MM.1S (cell line): ENCODE measurements at regions not wholly inside any gene's neighbourhood (a gene's known extent, or its start where the extent isn't known, plus 50 kb on each side); places are given as distances from the start of the nearest gene placed in this dataset.
"Not testable (repeated sequence)": the region's sequence is repeated elsewhere in the genome, so short reads cannot be mapped to it uniquely, and the experiment has no call there.

Experiments used
- DNase-seq: peaks from one replicate; pipeline ENCODE4 v3.0.0-alpha.2; 2015
- H2AFZ ChIP-seq: fragments of 300-600 bp; sonication (generic); 2 replicates; pipeline ENCODE4 v1.6.0; 2016; ENCODE audit warnings: antibody characterized with exemption, low read length
- H3F3A ChIP-seq: fragments of 300-600 bp; sonication (generic); 2 replicates; pipeline ENCODE4 v1.6.1; 2016; ENCODE audit warnings: mild to moderate bottlenecking, antibody characterized with exemption, low read length, moderate library complexity, mixed read lengths; ENCODE audit not compliant: insufficient read depth
- H3K27ac ChIP-seq: fragments of 300-600 bp; sonication (generic); 2 replicates; pipeline ENCODE4 v1.5.1; 2016; ENCODE audit warnings: mild to moderate bottlenecking, low read length
- H3K27me3 ChIP-seq: fragments of 300-600 bp; sonication (generic); replicated peaks from 2 replicates; pipeline ENCODE4 v1.6.0; 2016; ENCODE audit warnings: low read length; ENCODE audit not compliant: insufficient read depth
- H3K36me3 ChIP-seq: fragments of 300-600 bp; sonication (generic); replicated peaks from 2 replicates; pipeline ENCODE4 v1.6.1; 2016; ENCODE audit warnings: mild to moderate bottlenecking, low read length, mixed read lengths; ENCODE audit not compliant: insufficient read depth
- H3K4me1 ChIP-seq: fragments of 300-600 bp; sonication (generic); 2 replicates; pipeline ENCODE4 v1.6.1; 2016; ENCODE audit warnings: low read length, mixed read lengths
- H3K4me2 ChIP-seq: fragments of 300-600 bp; sonication (generic); 2 replicates; pipeline ENCODE4 v1.6.0; 2016; ENCODE audit warnings: low read depth, low read length
- H3K4me3 ChIP-seq: fragments of 300-600 bp; sonication (generic); 2 replicates; pipeline ENCODE4 v1.5.1; 2016; ENCODE audit warnings: low read length, mixed read lengths
- H3K79me2 ChIP-seq: fragments of 300-600 bp; sonication (generic); 2 replicates; pipeline ENCODE4 v1.6.1; 2016; ENCODE audit warnings: mixed run types, low read length, mixed read lengths
- H3K9ac ChIP-seq: fragments of 300-600 bp; sonication (generic); 2 replicates; pipeline ENCODE4 v1.6.1; 2016; ENCODE audit warnings: low read length, mixed read lengths
- H3K9me2 ChIP-seq: fragments of 300-600 bp; sonication (generic); replicated peaks from 2 replicates; pipeline ENCODE4 v1.6.1; 2016; ENCODE audit warnings: mild to moderate bottlenecking, low read length, mixed read lengths; ENCODE audit not compliant: insufficient read depth
- H3K9me3 ChIP-seq: fragments of 300-600 bp; sonication (generic); replicated peaks from 2 replicates; pipeline ENCODE4 v1.6.1; 2016; ENCODE audit warnings: mild to moderate bottlenecking, low read length, mixed read lengths; ENCODE audit not compliant: insufficient read depth
- H4K20me1 ChIP-seq: fragments of 300-600 bp; sonication (generic); 2 replicates; pipeline ENCODE4 v1.6.1; 2016; ENCODE audit warnings: mild to moderate bottlenecking, low read length, moderate library complexity, mixed read lengths; ENCODE audit not compliant: insufficient read depth
- CTCF ChIP-seq: fragments of 300-600 bp; sonication (generic); IDR thresholded peaks from 2 replicates; pipeline ENCODE4 v1.5.1; 2016; ENCODE audit warnings: antibody characterized with exemption, low read length, mixed read lengths
- EZH2 ChIP-seq: fragments of 300-600 bp; sonication (generic); optimal IDR thresholded peaks from 2 replicates; pipeline ENCODE3; 2017; ENCODE audit warnings: low read depth, mild to moderate bottlenecking, antibody characterized with exemption, low read length, mixed read lengths
- EZH2phosphoT487 ChIP-seq: fragments of 300-600 bp; sonication (generic); IDR thresholded peaks from 2 replicates; pipeline ENCODE4 v1.6.1; 2018; ENCODE audit warnings: antibody characterized with exemption, low read length

GRCh38 chr2:209311948-209312347, 111.9 kb upstream of the MAP2 start:
- Histone ChIP-seq H3K4me2 (no peak overlapping the region), H2AFZ (no peak overlapping the region), H3K9me3 (no peaks in the 10 kb centered on the region), H4K20me1 (no peaks in the 10 kb centered on the region), H3K36me3 (no peaks in the 10 kb centered on the region), H3F3A (no peaks in the 10 kb centered on the region), H3K4me3 (no peak overlapping the region), H3K9ac (no peak overlapping the region), H3K9me2 (no peaks in the 10 kb centered on the region), H3K27ac (no peak overlapping the region), H3K4me1 (no peaks in the 10 kb centered on the region), H3K79me2 (no peaks in the 10 kb centered on the region), H3K27me3 (no peaks in the 10 kb centered on the region)
- no peak for TF ChIP-seq EZH2
- no peak for DNase-seq

GRCh38 chr2:209312450-209312849, 111.4 kb upstream of the MAP2 start:
- H4K20me1 ChIP-seq, result not testable (repeated sequence)

GRCh38 chr2:209314653-209315052, 109.2 kb upstream of the MAP2 start:
- H3K9me2 ChIP-seq, result no peaks in the 10 kb centered on the region
- no peak for DNase-seq
- H3K79me2 ChIP-seq, result no peaks in the 10 kb centered on the region
- no peaks in the 10 kb centered on the region for H3K9me3 ChIP-seq
- TF ChIP-seq EZH2phosphoT487 (no peak), CTCF (no peak), EZH2 (no peak)
- no peak overlapping the region for H2AFZ ChIP-seq
- no peak overlapping the region for H3K4me2 ChIP-seq
- H3K27ac ChIP-seq, result no peak overlapping the region
- no peaks in the 10 kb centered on the region for H4K20me1 ChIP-seq
- no peaks in the 10 kb centered on the region for H3F3A ChIP-seq
- no peaks in the 10 kb centered on the region for H3K36me3 ChIP-seq
- H3K27me3 ChIP-seq, result no peaks in the 10 kb centered on the region
- H3K9ac ChIP-seq, result no peak overlapping the region
- H3K4me1 ChIP-seq, result no peaks in the 10 kb centered on the region
- no peak overlapping the region for H3K4me3 ChIP-seq

More at GRCh38 chr2:209312450-209312849, 111.4 kb upstream of the MAP2 start:
- DNase-seq, H3K4me1 ChIP-seq, H3K9ac ChIP-seq, H3K79me2 ChIP-seq, H3K9me2 ChIP-seq, H3K4me3 ChIP-seq, H3K36me3 ChIP-seq, H3F3A ChIP-seq, H3K27me3 ChIP-seq, H2AFZ ChIP-seq, H3K4me2 ChIP-seq, H3K27ac ChIP-seq, H3K9me3 ChIP-seq: not testable (repeated sequence)

- Histone ChIP-seq H3K4me3 (no peak overlapping the region), H2AFZ (no peak overlapping the region), H3K27ac (no peak overlapping the region), H3K27me3 (no peaks in the 10 kb centered on the region), H3K79me2 (no peaks in the 10 kb centered on the region), H4K20me1 (no peaks in the 10 kb centered on the region), H3K9me2 (no peaks in the 10 kb centered on the region), H3K9ac (no peak overlapping the region), H3K4me2 (no peak overlapping the region), H3F3A (no peaks in the 10 kb centered on the region), H3K9me3 (no peaks in the 10 kb centered on the region), H3K36me3 (no peaks in the 10 kb centered on the region), H3K4me1 (no peaks in the 10 kb centered on the region)
- TF ChIP-seq EZH2phosphoT487 (no peak), EZH2 (no peak), CTCF (no peak)
- no peak for DNase-seq
Measured at GRCh38 chr2:209316141-209316540, 107.7 kb upstream of the MAP2 start.
